GM18511 (cell line): ENCODE measurements at regions not wholly inside any gene's neighbourhood (a gene's known extent, or its start where the extent isn't known, plus 50 kb on each side); places are given as distances from the start of the nearest gene placed in this dataset.
A peak's percentile ranks its signal among the peaks of the same experiment; 100 is the strongest.

Source experiments
- ATAC-seq: cut with Tn5 transposase; IDR thresholded peaks from one replicate; pipeline ENCODE4 v1.9.1; 2021; ENCODE audit warnings: mild to moderate bottlenecking, moderate library complexity; ENCODE audit not compliant: unreplicated experiment

DNA sequence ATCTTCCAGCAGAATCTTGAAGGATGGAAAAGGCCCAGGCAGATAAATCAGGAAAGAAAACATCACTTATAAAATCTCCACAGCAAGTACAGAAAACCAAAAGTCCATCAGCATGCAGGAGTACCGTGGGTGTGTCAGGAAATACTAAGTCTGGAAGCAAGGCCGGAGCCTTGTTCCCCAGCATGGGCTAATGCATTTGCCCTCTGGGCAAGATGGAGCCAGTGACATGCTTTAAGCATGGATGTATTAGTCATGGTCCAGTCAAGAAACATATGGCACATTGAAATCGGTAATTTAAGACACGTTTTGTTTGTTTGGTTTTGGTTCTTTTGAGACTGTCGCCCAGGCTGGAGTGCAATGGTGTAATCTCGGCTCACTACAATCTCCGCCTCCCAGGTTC lies 506.0 kb upstream of the JARID2 start:
- ATAC-seq, result no peak

DNA sequence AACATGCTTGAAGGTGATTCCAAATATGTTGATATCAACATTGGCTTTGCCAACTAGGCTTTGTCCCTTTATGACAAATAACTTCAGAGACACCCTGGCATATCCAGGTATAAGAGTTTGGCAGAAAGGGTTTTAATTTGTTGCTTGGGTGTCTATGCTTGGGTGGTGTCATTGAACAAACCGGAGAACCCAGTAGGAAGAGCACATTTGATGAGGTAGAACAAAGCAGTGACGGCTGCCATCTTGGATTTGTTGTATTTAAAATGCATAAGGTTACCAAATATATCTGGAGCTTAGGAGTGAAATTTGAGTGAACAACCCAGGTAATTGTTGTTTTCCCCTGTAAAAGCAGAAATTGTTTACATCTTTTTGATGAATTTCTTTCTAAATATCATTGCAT lies 503.7 kb upstream of the JARID2 start:
- ATAC-seq, result no peak

DNA sequence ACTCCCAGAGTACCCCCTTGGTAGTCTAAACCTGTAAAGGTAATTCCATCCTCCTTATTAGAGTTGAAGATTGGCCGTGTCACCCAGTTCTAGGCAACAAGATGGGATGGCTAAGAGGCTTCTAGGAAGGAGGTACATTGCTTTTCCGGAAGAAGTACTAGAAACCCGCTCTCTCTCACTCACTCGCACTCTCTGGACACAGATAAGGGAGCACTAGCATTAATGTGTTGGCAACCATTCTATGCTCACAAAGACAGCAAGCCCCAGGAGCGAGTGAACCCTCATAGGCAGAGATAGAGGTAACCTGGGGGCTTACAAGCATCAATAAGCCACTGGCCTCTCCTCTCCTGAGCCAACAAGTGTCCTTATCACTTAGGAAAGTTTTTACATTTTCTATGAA lies 503.2 kb upstream of the JARID2 start:
- no peak for ATAC-seq

DNA sequence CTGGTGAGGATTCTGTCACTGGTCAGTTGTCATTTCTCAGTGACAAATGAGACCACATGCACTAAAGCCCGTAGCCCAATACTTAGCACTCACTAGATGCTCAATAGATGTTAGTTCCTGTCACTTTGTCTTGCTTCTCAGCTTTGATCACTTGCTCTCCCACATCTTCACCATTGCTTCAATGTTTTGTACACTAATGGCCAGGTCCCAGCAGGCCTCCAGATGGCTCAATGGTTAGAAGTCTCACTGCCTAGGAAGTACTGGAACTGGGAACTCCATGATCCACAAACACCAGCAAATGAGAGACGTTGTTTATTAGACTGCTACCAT lies 502.8 kb upstream of the JARID2 start:
- peak; percentile 27 for ATAC-seq

DNA sequence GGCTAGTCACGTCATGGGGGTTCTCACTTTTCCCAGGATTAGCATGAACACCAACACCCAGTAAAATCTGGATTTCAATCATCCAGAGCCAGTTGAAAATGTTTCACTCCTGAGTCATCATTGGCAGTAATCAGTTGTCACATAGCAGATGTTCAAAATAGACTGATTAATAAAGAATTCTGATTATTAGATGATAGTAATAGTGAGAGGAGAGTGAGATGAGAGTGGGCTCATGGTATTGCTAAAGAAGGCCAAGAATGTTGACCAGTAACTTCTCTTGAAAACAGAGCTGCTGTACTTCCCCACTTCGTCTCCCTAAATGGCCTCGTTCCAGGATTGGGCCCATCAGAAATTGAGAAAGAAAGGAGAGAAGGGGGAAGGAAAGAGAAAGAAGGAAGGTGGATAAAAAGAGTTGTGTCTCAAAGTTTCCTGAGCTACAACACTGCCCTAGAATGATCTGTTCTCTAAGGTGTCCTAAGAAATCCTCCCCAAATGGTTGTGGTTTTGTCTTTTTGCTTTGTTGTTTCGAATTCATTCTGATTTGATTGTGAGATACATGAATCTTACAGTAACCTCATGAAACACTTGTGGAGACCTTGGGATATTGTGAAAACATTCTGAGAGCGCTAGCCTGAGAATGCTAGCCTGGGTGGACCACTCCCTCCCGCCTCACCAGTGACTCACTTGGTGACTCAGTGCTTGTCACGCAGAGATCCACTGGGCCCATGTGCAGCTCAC lies 502.2 kb upstream of the JARID2 start:
- ATAC-seq, result peak; percentile 76

DNA sequence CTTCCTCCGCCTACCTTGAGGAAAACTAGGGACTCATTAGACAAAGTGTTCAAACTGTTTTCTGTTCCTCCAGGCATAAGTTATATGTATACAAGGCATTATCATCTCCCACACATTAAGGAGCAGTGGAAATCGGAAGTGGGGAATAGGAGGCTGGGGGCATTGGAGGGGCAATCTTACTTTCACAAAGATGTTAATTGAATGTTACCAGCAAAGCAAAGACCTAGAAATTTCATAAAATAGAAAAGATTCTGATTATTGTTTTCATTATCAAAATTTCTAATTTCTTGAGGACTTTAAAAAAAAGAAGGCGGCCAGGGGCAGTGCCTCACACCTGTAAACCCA lies 501.7 kb upstream of the JARID2 start:
- no peak for ATAC-seq

DNA sequence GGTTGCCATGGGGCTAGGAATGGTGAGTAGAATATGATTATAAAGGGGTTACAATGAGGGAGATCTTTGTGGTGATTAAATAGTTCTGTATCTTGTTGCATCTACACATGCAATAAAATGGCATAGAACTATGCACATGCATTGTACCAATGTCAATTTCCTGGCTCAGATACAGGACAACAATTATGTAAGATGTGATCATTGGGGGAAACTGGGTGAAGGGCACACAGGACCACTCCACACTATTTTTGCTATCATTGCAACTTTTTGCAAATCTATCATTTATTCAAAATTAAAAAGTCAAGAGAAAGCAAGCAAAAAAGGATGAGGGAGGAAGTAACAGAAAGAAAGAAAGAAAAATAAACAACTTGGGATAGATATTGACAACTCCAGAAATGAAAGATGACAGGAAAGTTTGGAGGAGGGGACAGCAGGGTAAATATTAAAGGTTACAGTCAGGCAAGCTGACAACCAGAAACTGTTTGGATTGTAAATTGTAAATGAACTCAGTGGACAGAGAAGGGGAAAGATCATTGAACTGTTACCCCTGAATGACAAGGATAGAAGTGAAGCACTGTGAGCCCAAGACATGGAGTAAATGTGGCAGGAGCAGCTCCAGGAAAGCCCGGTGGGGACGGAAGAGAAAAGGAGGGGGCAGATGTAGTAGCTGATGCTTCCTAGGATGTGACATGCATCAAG lies 499.6 kb upstream of the JARID2 start:
- no peak for ATAC-seq

DNA sequence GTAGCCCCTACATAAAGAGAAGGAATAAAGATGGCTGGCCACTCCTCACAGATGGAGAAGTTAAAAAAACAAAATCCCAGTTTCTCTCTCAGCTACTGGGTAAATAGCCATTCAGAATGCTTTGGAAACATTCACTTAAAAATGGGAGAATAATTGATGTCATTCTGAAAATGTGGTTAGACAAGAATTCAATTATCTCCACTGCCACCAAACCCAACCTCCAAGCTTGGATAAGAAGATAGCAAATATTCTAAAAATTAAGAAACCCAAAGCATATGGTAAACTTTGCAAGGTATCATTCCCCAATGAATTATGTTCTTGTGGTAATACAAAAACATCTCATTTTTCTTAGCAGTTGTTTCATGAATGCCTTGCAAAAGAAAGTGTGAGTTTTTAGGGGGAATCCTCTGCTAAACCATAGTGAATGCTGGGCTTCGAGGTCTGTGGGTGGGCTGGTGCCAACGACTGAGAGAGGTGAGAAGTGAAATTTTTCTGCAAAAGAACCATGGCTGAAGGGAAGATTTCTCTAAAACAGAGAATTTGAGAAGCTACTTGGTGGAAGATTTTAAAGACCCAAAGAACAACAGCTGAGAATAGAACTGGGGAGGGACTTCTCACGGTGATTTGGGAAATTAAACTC lies 497.9 kb upstream of the JARID2 start:
- ATAC-seq, result no peak

DNA sequence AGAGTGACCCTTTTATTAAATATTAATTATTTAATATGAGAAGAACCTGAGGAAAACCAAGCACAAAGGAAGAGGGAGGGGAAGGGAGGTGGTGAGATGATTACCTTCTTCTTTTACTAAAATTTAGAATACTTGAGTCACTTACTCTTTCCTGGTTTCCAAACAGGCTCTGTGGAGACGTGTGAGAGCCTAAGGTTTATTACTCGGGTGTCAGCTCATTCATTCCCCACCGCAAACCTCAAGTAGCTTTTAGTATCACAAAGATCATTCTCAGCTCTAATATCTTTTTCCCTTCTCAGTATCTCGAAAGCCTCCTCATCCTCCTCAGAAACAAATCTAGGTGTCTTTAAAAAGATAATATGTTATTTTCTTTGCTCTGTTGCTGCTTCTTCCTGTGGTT lies 497.2 kb upstream of the JARID2 start:
- no peak for ATAC-seq

DNA sequence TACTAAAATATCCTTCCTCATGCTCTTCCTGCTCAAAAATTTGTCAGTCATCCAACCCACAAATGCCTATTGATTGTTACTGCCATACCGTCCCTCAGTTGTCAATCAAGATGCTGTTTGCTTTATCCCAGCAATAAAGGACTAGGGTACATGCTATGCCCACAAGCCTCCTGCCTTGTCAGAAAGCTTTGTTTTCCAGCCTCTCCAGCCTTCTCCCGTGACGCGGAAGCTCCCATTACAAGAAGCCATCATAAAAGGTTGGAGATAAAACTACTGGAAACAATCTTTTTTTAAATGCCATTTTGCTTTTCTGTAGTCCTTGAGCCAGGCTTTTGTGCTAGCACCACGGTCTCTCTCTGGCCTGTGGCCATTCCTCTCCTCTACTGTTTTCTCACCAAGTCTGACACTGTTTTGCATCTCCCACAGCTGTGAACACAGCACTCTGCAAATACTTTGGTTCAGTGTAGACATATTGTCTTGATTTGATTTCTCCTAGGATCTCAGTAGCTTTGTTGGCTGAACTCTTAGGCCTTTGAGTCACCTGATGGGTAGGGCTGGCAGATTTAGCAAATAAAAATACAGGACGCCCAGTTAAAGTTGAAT lies 495.7 kb upstream of the JARID2 start:
- ATAC-seq, result no peak

DNA sequence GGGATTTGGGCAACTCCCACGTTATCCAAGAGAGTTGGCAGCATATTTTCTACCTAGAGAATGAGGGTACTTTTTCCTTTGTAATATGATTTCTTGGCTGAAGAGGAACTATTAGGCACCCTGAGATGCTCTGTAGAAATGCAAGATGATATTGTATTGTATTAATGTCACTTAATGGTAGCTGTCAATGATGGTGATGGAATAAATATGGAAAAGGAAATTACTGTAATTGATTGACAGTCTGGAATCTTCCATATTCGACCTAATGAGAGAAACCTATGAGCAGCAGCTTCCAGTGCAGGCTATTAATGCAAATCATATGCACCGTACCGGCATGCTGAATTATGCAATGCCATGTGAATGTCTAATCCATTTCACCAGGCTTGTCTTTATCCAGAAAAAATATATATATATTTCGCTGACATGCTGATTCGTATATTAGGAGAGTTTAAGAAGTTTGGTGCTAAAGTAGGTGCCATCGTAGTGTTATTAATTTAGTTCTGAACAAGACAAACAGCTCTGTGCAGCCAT lies 494.2 kb upstream of the JARID2 start:
- ATAC-seq, result no peak

DNA sequence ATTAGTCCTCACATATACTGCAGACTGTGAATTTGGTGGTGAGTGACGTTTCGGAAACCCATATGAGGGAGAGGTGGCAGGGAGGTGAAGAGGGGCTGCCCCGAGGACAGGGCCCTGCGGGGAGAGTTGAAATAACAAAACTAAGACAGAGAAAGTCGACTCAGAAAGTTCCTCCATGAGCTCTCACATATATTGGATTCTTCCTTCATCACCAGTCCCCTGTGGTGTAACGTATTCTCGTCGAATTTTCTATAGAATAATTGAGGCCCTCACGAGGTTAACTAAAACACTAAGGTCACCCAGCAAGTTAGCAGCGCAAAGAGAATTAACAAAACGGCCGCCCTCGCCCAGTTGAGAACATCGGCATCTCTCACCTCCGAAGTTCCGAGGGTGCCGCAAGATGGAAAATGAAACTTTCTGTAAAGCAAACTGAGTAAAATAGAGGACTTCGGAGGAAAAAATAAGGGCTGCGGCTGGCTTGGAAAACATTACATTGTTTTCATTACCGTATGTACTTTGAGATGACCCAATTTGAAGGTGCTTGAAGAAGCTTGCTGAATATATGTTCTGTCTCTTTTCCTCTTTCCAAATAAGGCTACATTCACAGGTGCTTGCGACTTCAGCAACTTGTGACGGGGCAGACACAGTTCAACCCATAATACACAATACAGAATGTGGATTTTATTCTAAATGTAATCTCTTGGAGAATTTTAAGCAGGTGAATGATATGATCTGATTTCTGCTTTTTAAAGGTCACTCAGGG lies 490.9 kb upstream of the JARID2 start:
- ATAC-seq, result no peak

DNA sequence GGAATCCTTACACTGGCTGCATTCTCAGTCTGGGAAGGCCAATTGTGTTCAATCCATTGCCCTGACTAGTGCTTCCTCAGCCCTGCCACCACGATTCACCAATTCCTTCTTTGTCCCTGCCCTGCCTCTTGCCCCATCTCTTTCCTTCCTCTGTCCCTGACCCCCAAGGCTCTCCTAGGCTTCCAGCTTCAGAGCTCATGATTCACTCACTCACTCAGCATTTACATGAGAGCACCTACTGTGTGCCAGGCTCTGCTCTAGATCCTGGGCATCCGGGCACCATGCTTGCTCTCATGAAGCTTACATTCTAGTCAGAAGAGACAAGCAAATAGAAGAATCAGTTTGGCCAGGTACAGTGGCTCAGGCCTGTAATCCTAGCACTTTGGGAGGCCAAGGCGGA lies 489.5 kb upstream of the JARID2 start:
- ATAC-seq, result no peak

DNA sequence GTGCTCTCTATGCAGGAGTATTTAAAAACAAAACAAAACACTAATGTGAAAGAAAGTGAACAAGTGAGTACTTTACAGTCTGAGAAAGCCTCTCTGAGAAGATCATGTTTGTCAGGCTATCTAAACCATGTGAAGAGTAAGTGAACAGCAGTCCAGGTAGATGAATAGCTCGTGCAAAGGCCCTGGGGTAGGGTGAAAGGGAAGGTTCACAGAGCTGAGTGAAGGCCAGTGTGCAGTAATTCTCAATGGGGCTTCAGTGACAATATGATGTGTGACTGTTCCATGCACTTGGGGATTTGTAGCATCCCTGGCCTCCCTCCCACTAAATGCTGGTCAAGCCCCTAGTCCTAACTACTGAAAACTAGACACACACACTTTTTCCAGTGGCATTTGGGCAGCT lies 488.9 kb upstream of the JARID2 start:
- ATAC-seq, result no peak

DNA sequence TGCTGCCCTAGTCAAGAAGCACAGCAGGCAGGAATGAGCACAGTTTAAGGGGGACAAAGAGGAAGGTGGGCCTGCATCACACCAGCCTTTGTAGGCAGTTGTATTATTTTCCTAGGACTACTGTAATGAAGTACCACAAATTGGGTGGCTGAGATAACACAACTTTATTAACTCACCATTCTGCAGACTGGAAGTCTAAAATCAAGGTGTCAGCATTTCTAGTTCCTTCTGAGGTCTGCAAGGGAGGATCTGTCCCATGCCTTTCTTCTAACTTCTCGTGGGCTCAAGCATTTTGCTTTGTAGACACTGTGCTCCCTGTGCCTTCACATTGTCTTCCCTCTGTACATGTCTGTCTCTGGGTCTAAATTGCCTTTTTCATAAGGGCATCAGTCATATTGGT lies 488.5 kb upstream of the JARID2 start:
- ATAC-seq, result no peak

DNA sequence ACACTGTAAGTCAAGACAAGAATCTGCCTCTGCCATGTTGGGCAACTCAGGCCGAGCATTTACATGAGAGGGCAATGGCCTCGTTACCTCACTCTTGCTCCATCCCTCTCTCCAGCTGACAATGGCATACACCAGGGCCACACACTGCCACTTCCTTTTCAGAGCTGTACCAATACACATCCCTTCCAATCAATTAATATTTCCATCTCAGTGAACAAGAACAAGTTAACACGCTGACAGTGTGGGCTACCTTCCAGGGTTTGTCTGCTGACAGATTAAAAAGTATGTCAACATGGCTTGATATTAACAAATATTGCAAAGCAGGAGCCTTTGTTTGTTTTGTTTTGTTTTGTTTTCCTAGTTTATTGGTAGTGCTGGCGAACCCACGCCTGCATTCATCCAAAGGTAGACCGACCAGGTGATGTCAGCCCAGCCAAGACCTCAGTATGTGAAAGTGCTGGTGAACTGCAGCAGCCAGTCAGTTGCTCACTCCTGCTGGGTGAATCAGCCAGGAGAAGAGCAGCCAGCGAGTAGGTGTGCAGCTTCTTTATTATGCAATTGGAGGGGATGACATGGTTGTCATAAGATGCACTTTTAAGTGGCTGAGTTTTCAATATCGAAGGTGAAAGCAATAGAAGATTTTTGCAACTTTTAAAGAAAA lies 487.3 kb upstream of the JARID2 start:
- no peak for ATAC-seq

DNA sequence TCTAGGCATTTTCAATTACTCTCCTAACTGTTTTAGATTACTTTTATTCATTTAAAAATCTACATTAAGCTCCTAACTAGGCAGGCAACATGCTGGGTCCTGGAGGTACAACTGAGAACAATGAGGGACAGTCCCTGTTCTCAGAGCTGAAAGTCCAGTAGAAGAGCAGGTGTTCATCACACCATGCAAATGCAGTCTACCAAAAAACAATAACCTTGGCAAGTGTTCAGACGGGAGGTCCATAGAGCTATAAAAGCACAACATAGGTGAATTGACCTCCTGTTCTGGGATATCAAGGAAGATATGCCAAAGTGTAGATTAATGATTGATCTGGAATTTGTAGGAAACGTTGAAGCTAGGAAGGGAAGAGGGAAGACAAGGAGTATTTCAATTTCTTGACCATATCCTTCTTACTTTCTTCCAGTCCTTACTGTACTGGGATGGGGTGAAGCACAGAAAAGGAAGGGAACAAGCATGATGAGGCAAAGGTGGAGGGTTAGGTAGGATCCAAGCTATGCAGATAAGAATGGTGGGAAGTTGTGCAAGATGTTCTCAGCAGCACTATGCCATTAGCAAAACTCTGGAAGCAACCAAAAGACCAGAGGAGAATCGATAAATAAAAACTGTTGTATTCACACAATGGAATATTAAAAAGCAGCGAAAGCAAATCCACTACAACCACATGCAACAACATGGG lies 485.7 kb upstream of the JARID2 start:
- ATAC-seq, result no peak

DNA sequence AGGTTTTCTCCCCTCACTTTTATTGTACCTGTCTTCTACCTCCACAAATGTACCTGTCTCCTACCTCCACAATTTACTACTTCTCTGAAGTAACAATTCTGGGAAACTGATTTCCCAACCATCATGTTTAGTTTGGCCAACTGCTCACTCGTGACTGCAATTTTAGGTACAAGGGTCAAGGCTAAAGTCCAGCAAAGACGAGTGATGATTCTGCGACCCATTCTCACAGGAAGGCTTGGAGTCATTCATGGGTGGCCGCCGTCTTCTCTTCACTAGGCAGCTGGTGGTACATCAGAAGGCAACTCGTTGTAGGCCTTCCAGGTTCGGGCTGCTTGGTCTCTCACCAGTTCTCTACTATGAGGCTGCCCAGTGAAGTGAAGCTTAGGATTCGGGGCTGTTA lies 483.8 kb upstream of the JARID2 start:
- no peak for ATAC-seq

DNA sequence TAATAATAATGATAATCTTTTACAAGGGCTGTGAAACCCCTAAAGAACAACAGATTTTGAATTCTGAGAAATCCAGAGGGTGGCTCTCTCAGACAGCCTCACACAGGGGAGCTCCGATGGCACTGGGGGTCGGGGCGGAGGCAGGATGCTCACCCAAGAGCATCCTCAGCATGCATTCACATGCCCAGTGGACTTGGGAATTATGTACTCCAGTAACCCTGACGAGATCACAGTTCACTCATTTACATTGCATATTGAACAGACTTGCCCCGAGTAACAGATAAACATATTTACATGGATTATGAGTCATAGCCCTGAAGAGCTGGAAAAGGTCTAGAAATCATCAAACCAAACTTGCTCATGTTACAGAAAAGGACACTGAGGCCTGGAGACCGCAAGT lies 482.7 kb upstream of the JARID2 start:
- no peak for ATAC-seq

DNA sequence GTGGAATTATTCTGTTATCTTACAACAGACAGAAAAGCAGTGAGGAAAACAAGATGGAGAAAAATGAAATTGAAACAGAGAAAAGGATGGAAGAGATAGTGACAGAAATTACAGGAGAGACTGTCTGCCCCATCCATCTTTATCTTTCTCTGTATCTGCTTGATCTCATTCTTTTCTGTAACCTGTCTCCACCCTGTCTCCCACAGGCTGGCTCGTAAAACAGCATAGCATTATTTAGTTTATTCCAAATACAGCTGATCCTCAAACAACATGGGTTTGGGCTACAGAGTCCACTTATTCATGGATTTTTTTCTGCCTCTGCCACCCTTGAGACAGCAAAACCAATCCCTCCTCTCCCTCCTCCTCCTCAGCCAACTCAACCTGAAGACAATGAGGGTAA lies 482.3 kb upstream of the JARID2 start:
- ATAC-seq, result no peak
